Dermis blood vessel endothelial cell (primary cell): ENCODE measurements at regions not wholly inside any gene's neighbourhood (a gene's known extent, or its start where the extent isn't known, plus 50 kb on each side); places are given as distances from the start of the nearest gene placed in this dataset.
A peak's percentile ranks its signal among the peaks of the same experiment; 100 is the strongest.

ENCODE experiments used
- DNase-seq: peaks from one replicate; pipeline ENCODE4 v3.0.0; 2010

DNA sequence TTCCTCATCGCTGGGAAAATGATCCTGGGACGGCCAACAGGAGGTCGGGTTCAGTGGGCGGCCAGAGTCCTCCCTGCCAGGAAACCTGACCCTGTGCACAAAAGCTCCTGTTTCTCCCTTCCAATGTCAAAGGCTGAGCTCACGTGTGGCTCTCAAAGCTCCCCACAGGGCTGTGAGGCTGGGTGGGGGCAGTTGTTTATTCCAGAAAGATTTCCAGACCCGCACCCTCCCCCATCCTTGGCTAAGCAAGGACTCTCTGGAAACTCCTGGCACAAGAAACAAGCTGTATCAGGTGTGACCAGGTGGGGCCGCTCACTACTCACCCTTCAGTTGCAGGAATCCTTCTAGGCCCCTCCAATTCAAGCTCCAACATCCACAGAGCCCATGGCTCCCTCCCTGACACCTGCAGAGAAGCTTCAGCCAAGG, 131.9 kb downstream of the SHANK2 start:
- DNase-seq: no peak

GRCh38 chr11:71119656-71120269, 132.6 kb downstream of the SHANK2 start:
- no peak for DNase-seq

- DNase-seq: no peak
Measured at GRCh38 chr11:71118671-71119250, 133.6 kb downstream of the SHANK2 start.

- no peak for DNase-seq
Measured at GRCh38 chr11:71117311-71117710, 135.1 kb downstream of the SHANK2 start.

- no peak for DNase-seq
Measured at GRCh38 chr11:71116693-71117040, 135.7 kb downstream of the SHANK2 start.

DNA sequence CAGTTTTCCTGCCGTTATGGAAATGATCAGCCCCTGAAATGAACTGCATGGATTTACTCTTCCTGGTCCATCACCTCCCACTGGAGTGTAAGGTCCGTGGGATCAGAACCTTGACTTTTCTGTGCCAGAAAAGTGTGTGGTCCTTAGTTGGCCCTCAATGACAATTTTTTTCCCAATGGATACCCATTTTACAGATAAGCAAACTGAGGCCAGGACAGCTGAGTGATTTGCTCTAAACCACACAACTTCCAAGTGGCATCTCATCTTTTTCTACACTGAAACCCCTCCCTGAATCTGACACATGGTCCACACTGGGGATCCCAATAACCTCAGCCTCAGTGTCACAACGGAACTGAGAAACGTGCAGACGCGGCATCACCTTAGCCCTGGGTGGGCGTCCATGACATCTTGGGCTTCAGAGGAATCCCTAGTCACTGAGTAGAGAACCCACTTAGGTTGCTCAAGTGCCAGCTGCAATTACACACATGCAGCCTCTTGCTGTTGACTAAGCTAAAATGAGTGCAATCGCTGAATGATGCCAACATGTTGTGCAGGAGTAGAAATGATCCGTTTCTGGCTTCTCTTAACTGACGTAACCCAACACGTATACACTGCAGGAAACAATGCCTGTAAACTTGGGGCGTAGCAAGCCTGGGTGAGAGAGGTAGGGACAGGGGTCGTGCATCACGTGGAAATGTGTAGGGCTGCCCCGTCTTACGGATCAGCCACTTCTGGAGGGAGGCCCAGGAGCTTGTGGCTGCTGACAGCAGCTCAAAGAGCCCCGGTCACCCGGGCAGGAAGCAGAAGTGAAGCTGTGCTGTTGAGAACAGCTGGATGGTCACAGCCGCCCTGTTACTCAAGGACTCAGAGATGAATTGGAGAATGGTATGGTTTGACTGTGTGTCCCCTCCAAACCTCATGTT, 136.3 kb downstream of the SHANK2 start:
- DNase-seq: no peak

DNA sequence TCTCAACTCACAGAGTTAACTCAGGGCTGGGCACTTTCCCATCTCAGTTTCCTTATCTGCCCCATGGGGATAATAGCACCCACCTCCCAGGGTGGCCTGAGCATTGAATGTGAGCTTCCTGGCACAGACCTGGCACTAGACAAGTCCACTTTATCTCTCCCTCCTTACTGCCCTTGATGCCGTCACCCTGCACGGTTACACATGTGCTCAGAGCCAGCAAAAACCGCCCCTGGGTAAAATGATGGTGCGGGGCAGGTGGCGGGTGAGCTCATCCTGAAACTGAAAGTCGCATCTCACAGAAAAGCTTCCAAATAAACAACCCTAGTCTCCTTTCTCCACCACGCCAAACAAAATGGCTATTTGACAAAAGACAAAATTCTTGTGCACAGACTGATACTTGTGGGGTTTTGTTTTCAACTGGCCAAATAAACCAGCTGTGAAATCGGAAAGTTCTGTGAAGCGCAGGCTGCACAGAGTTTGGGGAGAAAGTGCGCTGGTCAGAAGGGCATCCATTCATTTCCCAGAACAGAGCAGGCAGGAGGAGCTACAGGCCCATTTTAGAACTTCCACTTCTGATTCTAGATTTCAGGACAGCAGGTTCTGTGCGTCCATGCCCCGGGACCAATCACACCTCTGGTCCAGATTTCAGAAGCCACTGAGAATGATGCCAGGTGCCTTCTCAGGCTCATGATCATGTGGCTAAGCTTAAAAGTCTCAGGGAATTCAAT, 138.1 kb downstream of the SHANK2 start:
- no peak for DNase-seq

GRCh38 chr11:71112990-71113389, 139.4 kb downstream of the SHANK2 start:
- no peak for DNase-seq

GRCh38 chr11:71112454-71112853, 139.9 kb downstream of the SHANK2 start:
- no peak for DNase-seq

DNA sequence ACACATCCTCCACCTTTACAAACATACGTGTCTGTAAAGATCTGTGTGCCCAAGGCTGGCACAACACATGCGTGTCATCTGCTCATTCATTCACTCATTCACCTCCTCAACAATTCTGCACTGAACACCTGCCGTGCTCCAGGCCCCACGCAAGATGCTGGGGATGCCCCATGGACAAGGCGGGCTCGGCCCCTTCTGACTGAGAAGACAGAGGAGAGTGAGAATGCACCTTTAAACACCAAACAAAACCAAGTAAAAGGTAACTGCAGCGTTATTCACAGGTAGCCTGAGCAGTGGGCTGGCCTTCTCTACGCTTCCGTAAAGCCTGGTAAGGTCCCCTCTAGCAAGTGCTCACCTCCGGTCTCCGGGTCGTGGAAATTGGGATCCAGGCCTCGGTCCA, 142.8 kb downstream of the SHANK2 start:
- DNase-seq: no peak

DNA sequence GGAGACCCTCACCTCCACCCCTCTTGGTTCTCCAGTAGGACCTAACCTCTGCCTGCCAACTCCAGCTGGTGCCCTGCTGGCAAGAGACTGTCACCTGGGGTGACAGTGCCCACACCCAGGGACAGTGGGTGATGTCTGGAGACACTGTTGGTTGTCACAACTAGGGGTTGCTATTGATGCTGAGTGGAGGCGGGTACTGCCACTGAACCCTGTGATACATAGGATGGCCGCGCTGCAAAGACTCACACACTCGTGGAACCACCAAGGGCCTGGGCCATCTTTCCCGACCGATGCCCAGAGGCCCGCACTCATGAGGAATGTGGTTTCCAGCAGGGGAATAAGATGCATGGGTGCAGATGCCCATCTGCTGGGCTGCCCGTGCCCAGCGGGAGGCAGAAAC, 143.2 kb downstream of the SHANK2 start:
- no peak for DNase-seq

GRCh38 chr11:71108013-71108865, 144.1 kb downstream of the SHANK2 start:
- DNase-seq: no peak

DNA sequence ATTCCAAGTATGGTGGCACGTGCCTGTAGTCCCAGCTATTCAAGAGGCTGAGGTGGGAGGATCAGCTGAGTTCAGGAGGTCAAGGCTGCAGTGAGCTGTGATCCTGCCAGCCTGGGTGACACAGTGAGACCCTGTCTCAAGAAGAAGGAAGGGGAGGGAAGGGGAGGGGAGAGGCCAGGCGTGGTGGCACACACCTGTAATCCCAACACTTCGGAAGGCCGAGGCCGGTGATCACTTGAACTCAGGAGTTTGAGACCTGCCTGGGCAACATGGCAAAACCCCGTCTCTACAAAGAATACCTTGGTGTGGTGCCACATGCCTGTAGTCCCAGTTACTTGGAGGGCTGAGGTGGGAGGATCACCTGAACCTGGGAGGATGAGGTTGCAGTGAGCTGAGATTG, 145.7 kb downstream of the SHANK2 start:
- DNase-seq: no peak

GRCh38 chr11:71103266-71103665, 149.1 kb downstream of the SHANK2 start:
- peak; percentile 45 for DNase-seq

GRCh38 chr11:71102251-71102995, 150.0 kb downstream of the SHANK2 start:
- no peak for DNase-seq

GRCh38 chr11:71101606-71102005, 150.8 kb downstream of the SHANK2 start:
- DNase-seq: no peak

DNA sequence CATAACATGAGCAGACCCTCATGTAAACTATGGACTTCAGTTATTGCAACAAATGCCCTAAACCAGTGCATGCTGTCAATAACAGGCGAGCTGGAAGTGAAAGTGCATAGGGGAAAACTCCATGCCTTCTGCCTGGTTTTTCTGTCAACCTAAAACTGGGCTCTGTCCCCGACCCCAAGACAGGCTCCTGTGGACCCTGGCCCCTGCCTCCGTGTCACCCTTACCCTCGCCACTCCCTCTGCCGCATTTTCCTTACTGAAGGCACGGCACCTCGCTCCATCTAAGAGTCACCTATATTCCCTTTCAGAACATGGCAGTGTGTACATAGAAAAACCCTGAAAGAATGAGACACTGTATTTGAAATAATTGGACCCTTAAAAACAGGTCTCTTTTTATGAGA, 151.3 kb downstream of the SHANK2 start:
- no peak for DNase-seq

DNA sequence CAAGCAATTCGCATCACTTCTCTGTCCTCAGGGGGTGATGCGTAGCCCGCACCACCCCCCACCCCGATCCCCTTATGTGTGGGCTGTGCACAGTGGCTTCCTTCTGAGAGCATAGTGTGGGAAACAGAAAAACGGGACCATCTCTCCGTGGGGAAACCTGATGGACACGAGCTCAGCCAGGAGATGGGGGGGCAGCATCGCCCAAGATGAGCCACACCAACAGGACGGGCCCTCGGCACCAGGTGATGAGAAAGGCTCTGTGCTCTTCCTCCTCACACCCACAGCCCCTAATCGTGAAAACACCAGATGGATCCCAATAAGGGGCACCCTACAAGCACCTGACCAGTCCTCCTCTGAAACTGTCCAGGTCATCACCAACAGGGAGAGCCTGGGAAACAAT, 153.6 kb downstream of the SHANK2 start:
- no peak for DNase-seq

- DNase-seq: no peak
Measured at GRCh38 chr11:71097506-71098240, 154.7 kb downstream of the SHANK2 start.

DNA sequence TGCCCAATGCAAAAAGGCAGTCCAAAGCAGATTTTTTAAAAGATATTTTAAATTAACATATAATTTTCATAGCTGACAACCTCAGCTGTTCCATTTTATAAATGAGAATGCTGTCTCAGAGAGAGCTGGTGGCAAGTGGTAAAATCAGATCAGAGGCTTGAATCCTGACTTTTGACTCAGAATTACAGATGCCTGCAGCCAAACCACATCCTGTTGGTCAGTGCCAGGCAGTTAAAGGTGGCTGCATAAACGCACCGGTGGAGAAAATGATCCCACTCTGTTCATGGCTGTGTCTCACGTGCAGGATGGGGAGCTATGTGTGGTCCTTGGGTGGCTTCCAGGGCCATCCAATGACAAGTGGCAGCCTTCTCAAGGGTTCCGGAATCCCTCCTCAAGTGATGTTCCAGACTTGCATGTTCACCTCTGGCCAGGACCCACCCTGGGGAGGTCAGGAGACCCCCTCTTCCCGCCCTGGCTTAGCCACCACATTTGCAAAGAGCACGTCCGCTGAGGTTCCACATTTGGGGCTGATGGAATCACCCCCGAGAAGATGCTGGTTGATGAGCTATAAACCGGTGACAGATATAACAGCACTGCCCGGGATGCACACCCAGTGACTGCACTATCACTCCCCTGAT, 155.5 kb downstream of the SHANK2 start:
- no peak for DNase-seq
